ENCODE measurements at regions not wholly inside any gene's neighbourhood (a gene's known extent, or its start where the extent isn't known, plus 50 kb on each side); places are given as distances from the start of the nearest gene placed in this dataset.

DNA sequence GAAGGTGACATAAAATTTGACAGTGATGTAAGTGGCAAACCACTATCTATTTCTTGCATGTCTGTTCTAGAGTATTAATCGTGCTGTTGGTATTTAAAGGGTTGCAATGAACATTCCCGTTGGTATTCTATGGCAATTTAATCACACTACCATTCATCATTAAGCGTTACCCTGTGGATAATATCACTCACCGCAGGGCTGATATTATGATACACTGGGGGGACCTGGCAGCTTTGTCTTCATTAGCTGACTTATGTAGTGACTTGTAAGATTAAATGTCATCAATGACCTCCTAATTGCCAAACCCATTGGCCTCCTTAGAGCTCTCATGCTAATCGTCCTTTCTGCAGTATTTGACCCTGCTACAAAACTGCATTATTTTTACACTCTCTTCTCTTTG lies 624.5 kb upstream of the VSTM2A start:
- TF ChIP-seq EZH2phosphoT487 (IDR thresholded peaks at IDR 0.05; ENCODE audit: insufficient read depth, low read depth): no peak
- TF ChIP-seq EZH2 (IDR thresholded peaks at IDR 0.05; ENCODE audit: insufficient read depth, poor library complexity, severe bottlenecking): no peak
